ENCODE measurements at regions not wholly inside any gene's neighbourhood (a gene's known extent, or its start where the extent isn't known, plus 50 kb on each side); places are given as distances from the start of the nearest gene placed in this dataset.
"Not testable (repeated sequence)": the region's sequence is repeated elsewhere in the genome, so short reads cannot be mapped to it uniquely, and the experiment has no call there.

- no peak for DNase-seq (ENCODE audit: low read depth)
Measured at GRCh38 chr18:41131050-41131449, 824.0 kb upstream of the PIK3C3 start.

DNA sequence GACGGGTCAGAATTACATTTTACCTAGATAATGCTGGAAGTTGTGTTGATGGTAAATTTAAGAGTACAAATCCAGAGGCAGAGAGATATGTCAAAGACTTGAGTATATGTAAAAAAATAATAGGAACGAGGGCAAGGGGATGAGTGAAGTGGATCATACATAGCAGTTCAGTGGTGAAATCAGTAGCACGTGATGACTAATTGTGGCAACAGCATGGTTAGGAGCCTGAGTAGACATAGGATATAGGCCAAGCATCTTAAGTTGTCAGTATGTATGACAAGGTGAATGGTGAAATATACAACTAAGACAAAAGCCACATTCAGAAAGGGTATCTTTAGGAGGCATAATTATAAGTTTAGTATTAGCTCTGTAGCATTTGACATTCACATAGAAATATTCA lies 826.5 kb upstream of the PIK3C3 start:
- DNase-seq (ENCODE audit: low read depth): no peak

- DNase-seq (ENCODE audit: low read depth): no peak
Measured at GRCh38 chr18:41128126-41128525, 826.9 kb upstream of the PIK3C3 start.

GRCh38 chr18:41126541-41127235 lies 828.3 kb upstream of the PIK3C3 start:
- DNase-seq (ENCODE audit: low read depth): no peak

GRCh38 chr18:41121116-41121826 lies 833.8 kb upstream of the PIK3C3 start:
- DNase-seq (ENCODE audit: low read depth): no peak

DNA sequence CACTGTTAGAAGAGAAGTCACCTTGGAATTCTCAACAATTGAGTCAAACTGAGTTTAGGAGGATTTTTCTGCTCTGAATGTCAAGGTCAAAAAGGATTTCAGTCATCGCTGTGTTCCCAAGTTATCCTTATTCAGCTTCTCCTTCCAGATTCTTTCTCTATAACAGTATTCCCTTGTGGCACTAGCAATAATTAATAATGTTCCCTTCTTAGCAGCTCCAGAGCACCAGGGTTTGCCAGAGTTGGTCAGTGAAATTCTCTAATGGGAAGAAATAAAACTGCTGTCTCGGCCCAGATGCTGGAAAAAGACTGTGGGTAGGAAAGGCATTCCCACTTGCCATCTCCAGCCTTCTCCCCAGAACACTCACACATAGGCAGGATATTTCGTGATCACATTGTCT lies 836.0 kb upstream of the PIK3C3 start:
- DNase-seq (ENCODE audit: low read depth): no peak

GRCh38 chr18:41113885-41114482 lies 841.0 kb upstream of the PIK3C3 start:
- no peak for DNase-seq (ENCODE audit: low read depth)

GRCh38 chr18:41099451-41099850 lies 855.6 kb upstream of the PIK3C3 start:
- no peak for DNase-seq (ENCODE audit: low read depth)

GRCh38 chr18:41096504-41096903 lies 858.5 kb upstream of the PIK3C3 start:
- no peak for DNase-seq (ENCODE audit: low read depth)

- no peak for DNase-seq (ENCODE audit: low read depth)
Measured at GRCh38 chr18:41077076-41077475, 878.0 kb upstream of the PIK3C3 start.

- no peak for DNase-seq (ENCODE audit: low read depth)
Measured at GRCh38 chr18:41075212-41075611, 879.8 kb upstream of the PIK3C3 start.

DNA sequence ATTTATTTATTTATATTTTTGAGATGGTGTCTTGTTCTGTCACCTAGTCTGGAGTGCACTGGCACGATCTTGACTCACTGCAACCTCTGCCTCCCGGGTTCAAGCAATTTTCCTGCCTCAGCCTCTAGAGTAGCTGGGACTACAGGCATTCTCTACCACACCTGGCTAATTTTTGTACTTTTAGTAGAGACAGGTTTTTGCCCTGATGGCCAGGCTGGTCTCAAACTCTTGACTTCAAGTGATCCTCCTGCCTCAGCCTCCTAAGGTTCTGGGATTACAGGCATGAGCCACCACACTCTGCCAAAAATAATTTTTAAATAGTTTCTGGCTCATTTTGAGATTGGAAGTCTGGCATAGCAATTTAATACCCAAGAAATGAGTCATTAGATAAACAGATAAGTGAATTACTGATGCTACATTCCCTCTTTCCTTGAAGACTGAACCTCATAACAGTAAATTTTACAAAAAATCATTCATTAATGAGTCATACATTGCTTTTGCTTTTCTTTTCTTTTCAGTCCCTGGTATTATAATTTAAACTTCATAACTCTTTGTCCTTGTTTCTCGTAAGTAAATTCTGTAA lies 881.6 kb upstream of the PIK3C3 start:
- no peak for DNase-seq (ENCODE audit: low read depth)

GRCh38 chr18:41072946-41073345 lies 882.1 kb upstream of the PIK3C3 start:
- DNase-seq (ENCODE audit: low read depth): no peak

- no peak for DNase-seq (ENCODE audit: low read depth)
Measured at GRCh38 chr18:41071826-41072225, 883.2 kb upstream of the PIK3C3 start.

- no peak for DNase-seq (ENCODE audit: low read depth)
Measured at GRCh38 chr18:41069167-41069566, 885.9 kb upstream of the PIK3C3 start.

DNA sequence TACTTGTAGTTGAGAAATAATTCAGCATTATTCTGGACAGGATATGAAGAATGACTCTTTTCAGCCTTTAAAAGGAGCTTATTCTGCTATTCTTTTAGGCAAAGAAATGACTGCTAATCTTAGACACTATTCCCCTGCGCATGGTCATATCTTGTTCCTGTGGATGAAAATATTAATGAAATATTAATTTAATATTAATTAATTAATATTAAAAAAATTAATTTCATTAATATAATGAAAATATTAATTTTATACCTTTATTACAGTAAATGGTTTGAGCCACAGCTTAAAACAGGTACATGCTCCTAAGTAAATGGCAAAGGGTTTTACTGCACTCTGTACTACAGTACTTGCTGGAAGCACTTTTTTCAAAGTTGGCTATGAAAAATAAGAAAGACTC lies 890.1 kb upstream of the PIK3C3 start:
- DNase-seq (ENCODE audit: low read depth): no peak

GRCh38 chr18:41060967-41061366 lies 894.1 kb upstream of the PIK3C3 start:
- no peak for DNase-seq (ENCODE audit: low read depth)

- DNase-seq (ENCODE audit: low read depth): no peak
Measured at GRCh38 chr18:41059126-41059415, 896.0 kb upstream of the PIK3C3 start.

GRCh38 chr18:41058351-41059125 lies 896.5 kb upstream of the PIK3C3 start:
- DNase-seq (ENCODE audit: low read depth): no peak

GRCh38 chr18:41052625-41053024 lies 902.4 kb upstream of the PIK3C3 start:
- DNase-seq (ENCODE audit: low read depth): no peak

DNA sequence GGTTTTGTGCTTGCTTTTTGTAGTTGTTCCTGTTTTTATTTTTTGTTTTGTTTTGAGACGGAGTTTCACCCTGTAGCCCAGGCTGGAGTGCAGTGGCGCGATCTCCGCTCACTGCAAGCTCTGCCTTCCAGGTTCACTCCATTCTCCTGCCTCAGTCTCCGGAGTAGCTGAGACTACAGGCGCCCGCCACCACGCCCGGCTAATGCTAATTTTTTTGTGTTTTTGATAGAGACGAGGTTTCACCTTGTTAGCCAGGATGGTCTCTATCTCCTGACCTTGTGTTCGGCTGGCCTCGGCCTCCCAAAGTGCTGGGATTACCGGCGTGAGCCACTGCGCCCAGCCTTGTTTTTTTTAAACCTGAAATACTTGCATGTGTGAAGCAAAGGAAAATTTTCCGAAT lies 908.8 kb upstream of the PIK3C3 start:
- not testable (repeated sequence) for DNase-seq (ENCODE audit: low read depth)

DNA sequence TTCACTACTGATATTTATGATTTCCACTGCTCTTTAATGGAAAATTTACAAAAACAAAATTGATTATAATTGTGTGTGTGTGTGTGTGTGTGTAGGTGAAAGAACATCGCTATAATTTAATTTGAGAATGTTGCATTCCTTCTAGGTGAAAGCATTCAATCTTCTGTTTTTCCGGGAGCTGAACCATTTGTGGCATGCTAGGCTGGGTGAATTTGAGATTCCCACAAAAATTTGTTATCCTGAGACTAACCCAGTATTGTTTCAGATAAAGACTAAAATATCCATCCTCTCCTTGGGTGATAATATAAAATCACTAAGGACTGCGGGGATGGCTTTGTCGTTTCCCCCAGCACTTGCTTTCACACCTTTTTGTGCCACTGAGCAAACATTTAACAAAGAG lies 911.2 kb upstream of the PIK3C3 start:
- DNase-seq (ENCODE audit: low read depth): no peak

DNA sequence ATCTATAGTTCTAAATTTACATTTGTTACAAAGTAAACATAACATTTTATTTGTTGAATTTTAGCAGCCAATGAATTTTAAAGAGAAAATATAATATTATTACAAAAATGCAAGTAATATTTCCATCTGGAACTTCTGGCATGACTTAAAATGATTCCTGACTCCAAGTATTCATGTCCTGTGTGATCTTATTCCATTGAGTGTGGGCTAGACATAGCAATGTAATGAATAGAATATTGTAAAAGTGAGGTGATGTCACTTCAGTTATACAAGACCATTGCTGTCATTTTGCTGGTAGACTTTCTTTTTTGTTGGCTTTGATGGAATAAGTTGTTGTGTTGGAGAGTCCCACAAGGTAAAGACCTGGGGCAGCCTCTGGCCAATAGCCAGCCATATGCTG lies 912.2 kb upstream of the PIK3C3 start:
- DNase-seq (ENCODE audit: low read depth): no peak

Measured in stimulated activated CD4-positive, alpha-beta T cell treated with anti-CD3 and anti-CD28 coated beads, Interleukin-2, amount 100 ng/mL, for 4 hours (primary cell).